HG03108 (cell line): ENCODE measurements at regions not wholly inside any gene's neighbourhood (a gene's known extent, or its start where the extent isn't known, plus 50 kb on each side); places are given as distances from the start of the nearest gene placed in this dataset.

Experiments
- ATAC-seq: cut with Tn5 transposase; IDR thresholded peaks from one replicate; pipeline ENCODE4 v1.9.1; 2021; ENCODE audit warnings: moderate library complexity; ENCODE audit not compliant: unreplicated experiment

DNA sequence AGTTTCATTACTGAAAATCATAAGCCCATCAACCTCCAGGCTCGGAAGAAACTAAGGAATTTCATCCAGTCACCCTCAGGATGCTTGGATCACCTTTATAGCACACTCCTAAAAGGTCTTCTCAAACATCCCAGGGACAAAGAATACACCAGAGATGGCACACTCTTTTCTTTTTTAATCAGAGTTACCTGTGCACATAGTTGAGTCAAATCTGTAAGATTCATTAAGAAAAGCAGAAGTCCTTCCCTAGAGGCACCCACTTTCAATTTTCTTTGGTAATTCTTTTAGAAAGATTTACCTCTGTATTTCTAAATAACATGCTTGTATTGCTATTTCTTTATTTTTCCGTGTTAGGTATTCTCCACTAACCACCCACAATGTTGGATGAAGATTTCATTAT lies 50.6 kb upstream of the IL6 start:
- no peak for ATAC-seq

DNA sequence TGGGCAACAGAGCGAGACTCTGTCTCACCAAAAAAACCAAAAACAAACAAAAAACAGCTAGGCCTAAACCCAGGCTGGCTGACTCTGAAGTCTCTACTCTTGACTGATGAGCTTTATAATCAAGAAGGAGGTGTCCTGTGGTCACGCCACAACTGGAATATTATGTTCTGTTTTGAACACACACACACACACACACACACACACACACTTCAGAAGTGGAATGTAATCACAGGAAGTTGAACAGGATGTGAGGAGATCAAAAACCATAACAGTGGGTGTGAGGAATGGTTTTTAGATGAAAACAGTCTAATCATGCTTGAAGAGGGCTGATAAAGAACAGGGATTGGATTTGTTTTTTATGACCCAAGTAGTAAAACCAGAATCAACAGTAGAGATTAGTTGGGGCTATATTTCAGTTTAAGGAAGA lies 51.1 kb upstream of the IL6 start:
- ATAC-seq: no peak

DNA sequence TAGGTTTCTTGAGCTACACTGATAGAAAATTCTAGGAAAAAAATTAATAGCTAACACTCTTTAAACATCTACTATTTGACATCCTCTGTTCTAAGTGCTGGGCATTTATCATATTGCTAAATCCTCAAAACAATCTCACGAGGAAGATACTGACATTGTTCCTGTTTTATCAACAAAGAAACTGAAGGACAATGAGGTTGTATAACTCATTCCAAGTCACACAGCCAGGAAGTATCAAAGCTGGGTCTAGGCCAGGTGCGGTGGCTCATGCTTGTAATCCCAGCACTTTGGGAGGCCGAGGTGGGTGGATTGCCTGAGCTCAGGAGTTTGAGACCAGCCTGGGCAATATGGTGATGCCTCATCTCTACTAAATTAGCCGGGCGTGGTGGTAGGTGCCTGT lies 51.6 kb upstream of the IL6 start:
- no peak for ATAC-seq

DNA sequence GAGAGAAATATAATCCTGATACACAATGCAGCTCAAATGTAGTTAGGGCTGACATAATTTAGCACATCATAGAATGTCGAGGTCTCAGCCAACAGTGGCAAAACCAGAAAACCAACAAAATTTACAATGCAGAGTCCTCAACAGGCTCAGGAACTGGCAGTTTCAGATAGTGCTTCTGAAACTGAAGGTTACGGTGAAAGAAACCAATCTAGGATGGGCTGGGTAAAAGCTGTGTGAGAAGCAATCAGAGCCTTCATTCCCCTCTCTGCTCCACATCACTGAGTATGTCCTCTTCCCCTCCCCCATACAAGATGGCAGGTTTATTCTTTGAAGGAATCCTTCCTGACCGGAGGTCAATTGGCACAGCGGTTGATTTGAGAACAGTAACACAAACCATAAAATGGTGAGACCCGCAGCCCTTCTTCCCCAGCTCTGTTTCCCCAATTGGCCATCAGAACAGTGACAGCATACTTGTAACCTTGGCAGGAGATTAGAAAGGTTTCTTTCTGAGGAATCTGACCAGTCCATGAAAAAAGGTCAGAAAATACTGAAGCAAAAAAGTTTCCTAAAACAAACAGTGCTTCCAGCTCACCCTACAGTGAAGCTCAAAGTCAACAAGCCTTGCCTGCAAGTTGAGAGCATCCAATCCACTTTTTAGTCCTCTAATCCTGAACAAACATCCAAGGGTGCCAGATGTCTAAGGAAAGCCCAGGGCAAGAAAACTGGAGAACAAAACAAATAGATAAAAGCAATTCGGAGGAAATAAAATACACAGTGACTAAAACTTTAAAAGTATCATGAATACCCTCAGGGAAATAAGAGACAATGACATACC lies 53.9 kb upstream of the IL6 start:
- peak; percentile 61 for ATAC-seq

DNA sequence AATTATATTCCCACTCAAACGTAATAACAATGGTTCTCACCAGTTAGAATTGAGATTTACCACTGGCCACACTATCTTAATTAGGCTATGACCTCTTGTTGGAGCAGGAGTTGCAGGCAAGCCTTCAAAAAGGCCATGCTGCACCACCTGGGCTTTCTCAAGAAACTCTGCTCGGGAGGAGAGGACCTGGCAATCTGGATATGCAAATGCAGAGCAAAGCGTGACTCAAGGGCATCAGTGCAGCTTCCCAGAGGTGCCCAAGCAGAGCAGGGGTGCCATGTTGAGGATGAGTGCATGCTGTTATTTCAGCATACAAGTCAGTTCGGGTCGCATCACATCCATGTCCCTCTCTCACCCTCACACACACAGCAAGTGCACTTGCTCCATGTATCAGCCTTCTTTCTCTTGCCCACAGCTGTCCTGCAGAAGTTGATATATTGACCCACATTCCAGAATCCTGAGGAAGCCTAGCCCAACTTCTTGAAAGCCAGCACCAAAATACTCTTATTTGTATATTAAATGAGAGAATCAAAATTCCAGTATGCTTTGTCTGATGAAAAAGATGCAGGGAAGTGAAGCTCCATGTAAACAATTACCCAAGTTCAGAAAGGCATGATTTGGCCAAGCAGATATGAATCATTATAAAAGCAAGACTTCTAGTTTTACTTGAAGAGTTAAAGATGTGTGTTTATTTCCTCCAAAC lies 55.7 kb upstream of the IL6 start:
- ATAC-seq: no peak

DNA sequence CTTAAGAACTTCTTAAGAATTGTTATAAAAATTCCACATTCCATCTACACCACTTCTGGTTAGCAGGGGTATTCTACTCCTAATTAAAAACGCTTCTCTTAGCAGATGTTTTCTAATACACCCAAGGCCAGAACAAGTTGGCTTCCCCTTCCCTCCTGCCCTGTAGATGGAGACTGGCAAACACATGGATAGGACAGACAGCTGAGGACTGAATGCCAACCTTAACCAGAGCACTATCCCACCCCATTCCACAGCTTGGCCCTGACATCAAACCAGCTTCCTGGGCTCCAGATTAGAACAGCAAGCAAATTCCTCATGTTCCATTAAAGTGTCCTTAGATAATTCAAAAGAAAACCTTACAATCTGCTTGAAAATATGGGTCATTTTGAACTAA lies 56.6 kb upstream of the IL6 start:
- ATAC-seq: no peak

DNA sequence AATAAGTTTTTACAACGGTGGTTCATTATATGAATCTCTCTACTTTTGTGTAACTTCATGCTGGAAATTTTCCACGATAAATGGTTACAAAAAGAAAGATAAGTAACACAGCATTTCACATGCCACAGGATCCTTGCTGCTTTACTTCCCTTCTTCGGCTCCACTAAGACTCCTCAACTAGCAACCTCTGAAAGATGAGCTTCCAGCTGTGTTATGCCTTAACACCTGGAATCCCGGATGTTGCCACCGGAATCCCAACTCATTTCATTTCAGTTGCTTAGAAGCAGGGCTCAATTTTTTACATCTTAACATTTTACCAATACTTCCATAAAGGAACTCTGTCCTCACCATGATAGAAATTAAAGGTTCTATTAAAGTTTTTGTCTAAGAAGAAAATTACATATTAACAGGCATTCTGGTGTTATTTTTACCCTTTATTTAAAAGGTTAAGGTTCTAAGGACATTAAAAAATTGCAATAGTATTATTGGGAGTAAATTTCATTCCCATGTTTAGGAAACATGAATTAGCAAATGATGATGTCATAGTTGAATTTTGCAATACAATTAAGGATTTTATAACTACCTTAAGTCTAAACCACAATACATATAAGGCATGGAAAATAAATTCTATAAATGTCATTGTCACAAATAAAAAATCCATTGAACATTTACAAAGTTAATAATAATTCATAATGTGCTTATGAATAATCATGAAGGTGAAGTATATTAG lies 57.1 kb upstream of the IL6 start:
- no peak for ATAC-seq

DNA sequence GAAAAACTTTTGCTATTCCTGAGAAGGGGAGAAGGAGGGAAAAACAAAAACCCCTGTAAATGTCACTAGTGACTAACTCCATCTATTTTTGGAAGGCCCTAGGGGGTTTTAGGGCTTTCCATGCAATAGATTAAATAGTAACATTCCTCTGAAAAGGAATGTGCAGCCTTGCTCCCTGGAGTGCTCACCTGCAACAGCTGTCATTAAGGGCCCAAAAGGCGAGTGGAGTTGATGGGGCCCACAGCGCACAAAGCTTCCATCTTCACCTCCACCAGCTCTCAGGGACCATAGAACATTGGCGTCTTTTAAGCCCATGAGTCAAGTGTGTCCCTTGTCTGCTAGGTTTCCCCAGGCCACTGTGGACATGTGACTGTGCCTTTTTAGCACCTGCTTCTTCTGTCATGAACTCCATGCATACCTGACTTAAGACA lies 58.0 kb upstream of the IL6 start:
- ATAC-seq: no peak

DNA sequence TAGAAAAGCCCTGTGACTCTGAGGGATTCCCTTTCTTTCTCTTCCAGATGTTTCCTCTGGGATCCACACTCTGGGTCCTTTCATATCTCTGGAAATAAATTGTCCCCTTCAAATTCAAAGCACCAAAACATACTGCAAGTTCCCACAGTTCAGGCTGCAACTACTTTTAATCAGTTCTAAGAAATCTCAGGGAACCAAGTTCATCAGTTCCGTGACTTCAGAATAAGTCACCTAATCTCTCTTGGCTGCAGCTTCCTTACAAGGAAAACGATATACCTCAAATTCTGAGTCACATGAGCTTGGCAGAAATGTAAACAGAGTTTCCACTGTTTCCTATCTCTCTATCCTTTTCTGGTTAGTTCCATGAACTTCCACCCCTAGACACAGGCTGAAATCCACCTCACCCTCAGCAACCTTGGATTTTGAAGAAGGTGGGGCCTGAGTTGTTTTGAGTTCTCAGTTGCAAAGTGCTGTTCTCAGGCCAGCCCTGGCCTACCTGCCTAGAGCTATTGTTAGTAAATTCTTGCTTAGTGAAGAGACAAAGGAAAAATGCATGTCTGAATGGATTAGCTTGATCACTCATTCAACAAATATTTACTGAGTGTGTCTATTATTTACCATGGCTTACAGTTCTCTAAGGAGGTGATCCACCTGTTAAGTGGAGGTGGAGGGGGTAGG lies 59.3 kb upstream of the IL6 start:
- no peak for ATAC-seq

DNA sequence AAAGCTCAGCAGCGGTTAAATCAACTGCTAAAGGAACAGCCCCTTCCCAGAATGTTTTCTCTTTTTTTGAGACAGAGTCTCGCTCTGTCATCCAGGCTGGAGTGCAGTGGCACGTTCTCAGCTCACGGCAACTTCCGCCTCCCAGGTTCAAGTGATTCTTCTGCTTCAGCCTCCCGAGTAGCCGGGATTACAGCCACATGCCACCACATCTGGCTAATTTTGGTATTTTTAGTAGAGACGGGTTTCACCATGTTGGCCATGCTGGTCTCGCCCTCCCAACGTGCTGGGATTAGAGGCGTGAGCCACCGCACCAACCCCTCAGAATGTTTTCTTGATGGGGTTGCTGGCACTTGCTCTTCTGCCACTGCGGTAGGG lies 59.8 kb upstream of the IL6 start:
- no peak for ATAC-seq

DNA sequence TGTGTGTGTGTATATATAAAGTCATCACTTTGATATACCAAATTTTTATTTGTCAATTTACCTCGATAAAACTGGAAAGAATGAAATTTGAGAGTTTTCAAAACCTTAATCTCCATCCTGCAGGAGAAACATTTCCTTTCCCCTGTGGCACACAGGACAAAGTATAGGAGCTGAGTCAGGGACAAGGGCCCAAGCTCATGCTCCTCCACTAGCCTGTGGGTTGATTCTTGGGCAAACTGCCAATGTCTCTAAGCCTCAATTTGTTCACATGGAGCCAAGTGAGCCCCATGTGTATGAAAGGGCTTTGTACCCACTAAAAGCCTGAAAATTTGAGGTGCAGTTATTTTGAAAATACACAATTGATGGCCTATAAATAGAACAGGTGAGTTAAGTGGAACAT lies 60.3 kb upstream of the IL6 start:
- no peak for ATAC-seq

DNA sequence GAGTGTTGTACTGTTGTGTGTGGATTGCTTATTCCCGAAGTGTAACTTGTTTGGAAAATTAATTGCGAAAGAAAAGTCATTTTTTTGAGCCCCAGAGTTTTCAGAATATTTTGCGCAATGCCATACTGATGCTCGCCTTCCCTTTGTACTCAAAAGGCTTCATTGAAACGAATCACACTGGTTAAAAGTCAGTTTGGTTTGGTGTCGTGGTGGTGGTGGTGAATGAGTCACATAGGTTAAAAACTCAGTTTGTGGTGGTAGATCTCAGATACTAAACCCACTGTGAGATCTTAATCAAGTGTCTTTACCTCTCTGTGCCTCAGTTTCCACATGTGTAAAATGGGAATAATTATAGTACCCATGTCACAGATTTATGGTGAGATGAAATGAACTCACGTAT lies 61.1 kb upstream of the IL6 start:
- ATAC-seq: no peak

DNA sequence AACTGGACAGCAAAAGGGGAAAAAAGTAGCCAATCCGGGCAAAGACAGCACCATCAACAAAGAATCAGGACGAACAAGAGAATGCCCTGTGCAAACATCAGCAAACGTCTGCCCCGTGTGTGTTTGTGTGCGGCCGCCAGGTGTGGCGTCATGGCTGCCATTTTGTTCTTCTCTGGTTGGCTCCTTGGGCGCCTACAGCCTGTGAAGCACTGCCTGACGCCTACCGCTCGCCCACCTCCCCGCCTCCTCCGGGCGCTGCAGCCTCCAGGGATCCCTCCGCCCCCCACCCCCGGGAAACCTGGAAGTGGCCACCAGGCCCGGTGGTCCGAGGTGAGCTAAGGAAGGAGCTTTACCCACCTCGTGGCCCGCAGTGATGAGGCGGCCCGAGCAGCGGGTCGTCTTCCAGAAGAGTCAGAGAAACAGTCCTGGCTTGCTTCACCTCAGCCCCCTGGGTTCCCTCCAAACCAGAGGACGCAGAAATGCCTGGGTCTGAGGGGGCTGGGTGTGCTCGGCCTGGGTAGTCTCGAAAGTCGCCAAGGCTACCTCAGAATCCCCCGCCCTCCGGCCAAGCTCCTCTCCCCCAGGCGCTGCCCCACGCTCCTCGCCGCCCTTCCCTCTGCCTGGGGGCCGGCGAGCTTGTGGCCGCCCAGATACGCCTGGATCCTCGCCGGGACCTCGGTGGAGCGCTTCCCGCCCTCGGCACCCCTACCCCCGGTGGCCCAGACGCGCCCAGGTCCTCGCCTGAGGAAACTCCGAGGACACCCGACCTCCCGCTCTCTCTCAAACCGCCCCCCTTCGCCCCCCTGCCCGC lies 61.8 kb upstream of the IL6 start:
- no peak for ATAC-seq

DNA sequence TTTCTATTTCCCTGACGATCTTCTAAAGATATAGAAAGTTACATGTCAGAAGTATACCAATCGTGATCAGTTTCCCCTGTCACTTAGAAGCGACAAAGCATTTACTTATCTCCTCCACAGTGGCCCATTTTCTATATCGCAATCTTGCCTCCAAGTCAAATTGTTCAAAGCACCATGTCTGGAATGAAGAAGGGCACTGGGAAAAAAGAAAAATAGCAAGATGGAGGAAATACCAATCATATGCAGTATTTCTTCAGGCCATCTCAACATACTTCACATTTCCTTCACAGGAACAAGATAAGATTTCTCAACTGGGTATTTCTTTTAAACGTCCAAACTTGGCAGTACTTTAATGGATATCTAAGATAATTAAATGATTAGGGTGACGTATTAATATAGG lies 63.3 kb upstream of the IL6 start:
- ATAC-seq: no peak

DNA sequence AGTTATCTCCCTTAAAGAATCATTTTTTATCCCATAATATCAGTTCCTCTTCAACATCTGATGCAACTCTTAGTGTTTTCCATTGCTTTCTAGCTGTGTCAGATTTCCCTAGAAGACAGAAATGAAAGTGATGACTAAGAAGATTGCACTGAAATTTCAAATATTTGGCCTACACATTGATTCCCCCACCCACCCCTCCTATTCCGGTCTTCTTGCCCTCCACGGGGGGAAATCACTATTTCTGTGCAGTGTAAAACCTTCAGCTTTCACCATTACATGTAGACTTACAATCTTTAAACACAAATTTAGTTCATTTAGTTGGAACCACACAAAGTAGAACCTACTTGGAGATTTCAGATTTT lies 63.7 kb upstream of the IL6 start:
- no peak for ATAC-seq

DNA sequence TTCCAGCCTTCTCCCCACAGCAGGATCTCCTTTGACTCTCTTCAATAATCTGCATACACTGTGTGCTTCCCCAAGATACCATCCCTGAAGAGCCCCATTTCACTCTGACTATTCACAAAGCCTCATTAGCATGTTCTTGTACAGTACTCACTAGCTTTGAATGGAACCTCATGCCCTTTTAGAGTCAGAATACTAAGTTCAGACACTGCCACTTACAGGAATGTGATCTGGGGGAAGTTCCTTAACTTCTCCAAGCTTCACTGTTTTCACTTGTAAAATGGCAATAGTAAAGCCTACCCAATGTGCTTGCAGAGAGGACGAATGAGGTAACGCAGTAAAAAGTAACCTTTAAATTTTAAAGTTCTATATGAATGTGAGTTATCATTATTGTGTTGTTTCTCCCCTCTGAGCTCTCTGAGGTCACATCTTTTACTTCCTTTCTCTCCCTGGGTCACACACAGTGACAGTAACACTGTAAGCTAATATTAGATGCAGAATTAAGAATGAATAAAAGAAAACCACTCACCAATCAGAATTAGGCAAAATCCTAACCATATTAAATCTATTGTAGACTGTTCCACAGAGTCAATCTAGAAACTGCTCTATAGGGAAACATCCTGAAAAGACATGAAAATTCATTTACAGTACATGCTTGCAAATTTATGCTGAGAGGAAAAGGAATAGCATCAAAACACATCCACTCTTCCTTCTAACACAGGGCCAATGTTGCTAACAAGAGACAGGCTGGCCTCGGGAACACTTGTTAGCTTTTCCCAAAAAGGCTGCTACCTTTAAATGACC lies 64.2 kb upstream of the IL6 start:
- ATAC-seq: no peak

DNA sequence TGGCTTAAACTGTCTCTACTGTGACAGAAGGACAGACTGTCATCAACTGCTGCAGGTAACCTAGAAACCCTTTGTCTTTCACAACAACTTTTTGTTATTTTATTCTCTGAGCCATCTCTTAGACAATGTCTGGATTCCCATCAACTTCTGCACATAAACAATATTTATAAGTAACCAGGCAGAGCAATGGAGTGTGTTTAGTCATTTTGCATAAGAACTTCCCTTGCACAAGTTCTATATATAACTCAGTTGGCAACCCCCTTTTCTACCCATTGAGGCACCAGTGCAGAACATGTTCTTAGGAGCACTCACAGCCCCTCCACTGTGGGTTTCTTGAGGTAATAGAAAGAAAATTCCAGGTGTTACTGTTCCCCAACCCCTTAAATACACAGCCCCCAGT lies 65.0 kb upstream of the IL6 start:
- peak; percentile 51 for ATAC-seq

DNA sequence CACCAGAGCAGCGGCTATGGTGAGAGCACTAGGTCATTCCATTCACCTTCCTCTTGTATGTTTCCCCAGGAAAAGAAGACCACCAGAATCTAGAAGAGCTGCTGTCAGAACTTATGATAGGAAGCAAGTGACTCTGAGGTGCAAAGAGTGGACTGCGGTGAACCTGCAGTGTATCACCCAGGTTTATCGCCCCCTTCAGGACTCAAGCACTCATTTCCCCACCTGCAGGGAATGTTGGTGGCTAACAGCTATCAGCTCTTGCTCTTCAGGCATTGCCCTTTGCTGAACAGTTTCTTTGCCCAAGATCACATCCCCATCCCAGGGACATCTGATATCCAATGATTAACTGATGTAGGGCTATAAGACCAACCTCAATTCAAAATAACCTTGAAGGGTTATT lies 66.3 kb upstream of the IL6 start:
- ATAC-seq: no peak

DNA sequence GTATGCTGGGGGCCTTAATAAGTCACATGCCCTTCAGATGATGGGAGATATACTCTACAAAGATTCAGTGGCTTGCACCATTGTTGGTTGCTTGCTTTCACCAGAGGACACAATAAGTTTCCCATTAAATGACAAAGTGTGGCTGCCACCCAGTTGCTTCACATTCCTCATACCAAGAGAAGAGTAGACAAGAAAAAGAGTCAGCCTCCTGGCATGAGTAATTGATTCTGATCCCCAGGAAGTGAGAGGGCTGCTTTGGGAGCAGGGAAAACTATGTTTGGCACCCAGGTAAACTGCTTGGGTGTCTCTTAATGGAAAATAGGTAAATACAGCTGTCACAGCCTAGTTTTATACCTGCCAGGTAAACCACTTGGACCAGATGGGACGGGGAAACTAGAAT lies 66.7 kb upstream of the IL6 start:
- ATAC-seq: no peak

DNA sequence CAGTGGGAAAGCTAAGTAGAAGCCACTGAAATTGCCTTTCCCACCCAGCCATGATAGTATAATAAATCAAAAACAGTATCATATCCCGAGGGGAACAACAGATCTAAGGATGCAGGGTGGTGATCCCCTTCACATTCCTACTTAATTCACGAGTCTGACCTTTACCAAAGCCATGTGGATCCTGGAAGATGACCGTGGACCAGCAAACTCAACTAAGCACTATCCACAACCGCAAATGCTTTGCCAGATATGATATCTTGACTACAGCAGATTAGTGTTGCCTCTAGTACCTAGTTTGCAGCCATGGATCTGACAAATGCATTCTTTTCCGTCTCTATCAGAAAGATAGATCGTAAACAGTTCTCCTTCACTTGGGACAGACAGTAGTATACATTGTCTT lies 67.3 kb upstream of the IL6 start:
- no peak for ATAC-seq
